ENCODE measurements at regions not wholly inside any gene's neighbourhood (a gene's known extent, or its start where the extent isn't known, plus 50 kb on each side); places are given as distances from the start of the nearest gene placed in this dataset.

DNA sequence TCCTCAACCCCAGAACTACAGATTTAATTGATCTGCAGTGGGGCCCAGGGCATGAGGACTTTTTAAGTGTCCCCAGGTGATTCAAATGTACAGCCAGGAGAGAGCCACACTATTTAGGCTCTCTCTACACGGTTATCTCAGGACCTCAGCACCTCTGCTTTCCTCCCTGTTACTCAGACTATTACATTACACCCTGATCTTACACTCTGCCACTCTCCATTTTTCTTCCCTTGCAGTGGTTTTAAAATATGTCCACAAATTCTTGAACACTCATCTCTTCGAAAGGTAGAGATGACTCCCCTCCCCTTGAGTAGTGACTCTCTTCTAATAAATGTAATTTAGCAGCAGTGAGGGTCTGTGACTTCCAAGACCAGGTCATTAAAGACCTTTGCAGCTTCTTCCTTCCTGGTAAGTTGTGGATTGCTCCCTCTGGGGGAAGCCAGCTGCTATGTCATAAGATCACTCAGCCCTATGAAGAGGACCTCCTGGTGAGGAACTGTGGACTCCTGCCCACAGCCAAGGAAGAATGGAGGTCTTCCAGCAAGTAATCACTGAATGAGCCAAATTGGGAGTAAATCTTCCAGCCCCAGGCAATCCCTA is 87.5 kb upstream of the SSBP2 start (continued):
- TF ChIP-seq, protein P1, sequence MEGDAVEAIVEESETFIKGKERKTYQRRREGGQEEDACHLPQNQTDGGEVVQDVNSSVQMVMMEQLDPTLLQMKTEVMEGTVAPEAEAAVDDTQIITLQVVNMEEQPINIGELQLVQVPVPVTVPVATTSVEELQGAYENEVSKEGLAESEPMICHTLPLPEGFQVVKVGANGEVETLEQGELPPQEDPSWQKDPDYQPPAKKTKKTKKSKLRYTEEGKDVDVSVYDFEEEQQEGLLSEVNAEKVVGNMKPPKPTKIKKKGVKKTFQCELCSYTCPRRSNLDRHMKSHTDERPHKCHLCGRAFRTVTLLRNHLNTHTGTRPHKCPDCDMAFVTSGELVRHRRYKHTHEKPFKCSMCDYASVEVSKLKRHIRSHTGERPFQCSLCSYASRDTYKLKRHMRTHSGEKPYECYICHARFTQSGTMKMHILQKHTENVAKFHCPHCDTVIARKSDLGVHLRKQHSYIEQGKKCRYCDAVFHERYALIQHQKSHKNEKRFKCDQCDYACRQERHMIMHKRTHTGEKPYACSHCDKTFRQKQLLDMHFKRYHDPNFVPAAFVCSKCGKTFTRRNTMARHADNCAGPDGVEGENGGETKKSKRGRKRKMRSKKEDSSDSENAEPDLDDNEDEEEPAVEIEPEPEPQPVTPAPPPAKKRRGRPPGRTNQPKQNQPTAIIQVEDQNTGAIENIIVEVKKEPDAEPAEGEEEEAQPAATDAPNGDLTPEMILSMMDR (CRISPR knock-in tag; IDR thresholded peaks at IDR 0.05): peak; percentile 32; the same call in 1 of the 2 replicates
- TF ChIP-seq MATR3 (CRISPR knock-in tag; IDR thresholded peaks at IDR 0.05): no peak
- TF ChIP-seq, protein P2, sequence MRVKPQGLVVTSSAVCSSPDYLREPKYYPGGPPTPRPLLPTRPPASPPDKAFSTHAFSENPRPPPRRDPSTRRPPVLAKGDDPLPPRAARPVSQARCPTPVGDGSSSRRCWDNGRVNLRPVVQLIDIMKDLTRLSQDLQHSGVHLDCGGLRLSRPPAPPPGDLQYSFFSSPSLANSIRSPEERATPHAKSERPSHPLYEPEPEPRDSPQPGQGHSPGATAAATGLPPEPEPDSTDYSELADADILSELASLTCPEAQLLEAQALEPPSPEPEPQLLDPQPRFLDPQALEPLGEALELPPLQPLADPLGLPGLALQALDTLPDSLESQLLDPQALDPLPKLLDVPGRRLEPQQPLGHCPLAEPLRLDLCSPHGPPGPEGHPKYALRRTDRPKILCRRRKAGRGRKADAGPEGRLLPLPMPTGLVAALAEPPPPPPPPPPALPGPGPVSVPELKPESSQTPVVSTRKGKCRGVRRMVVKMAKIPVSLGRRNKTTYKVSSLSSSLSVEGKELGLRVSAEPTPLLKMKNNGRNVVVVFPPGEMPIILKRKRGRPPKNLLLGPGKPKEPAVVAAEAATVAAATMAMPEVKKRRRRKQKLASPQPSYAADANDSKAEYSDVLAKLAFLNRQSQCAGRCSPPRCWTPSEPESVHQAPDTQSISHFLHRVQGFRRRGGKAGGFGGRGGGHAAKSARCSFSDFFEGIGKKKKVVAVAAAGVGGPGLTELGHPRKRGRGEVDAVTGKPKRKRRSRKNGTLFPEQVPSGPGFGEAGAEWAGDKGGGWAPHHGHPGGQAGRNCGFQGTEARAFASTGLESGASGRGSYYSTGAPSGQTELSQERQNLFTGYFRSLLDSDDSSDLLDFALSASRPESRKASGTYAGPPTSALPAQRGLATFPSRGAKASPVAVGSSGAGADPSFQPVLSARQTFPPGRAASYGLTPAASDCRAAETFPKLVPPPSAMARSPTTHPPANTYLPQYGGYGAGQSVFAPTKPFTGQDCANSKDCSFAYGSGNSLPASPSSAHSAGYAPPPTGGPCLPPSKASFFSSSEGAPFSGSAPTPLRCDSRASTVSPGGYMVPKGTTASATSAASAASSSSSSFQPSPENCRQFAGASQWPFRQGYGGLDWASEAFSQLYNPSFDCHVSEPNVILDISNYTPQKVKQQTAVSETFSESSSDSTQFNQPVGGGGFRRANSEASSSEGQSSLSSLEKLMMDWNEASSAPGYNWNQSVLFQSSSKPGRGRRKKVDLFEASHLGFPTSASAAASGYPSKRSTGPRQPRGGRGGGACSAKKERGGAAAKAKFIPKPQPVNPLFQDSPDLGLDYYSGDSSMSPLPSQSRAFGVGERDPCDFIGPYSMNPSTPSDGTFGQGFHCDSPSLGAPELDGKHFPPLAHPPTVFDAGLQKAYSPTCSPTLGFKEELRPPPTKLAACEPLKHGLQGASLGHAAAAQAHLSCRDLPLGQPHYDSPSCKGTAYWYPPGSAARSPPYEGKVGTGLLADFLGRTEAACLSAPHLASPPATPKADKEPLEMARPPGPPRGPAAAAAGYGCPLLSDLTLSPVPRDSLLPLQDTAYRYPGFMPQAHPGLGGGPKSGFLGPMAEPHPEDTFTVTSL (CRISPR knock-in tag; IDR thresholded peaks at IDR 0.05; ENCODE audit: borderline replicate concordance): no peak
- TF ChIP-seq EEA1 (CRISPR knock-in tag; IDR thresholded peaks at IDR 0.05; ENCODE audit: borderline replicate concordance): no peak

All from HepG2 (cell line).